NCI-H1092 (cell line): ENCODE measurements at regions not wholly inside any gene's neighbourhood (a gene's known extent, or its start where the extent isn't known, plus 50 kb on each side); places are given as distances from the start of the nearest gene placed in this dataset.
"Not testable (repeated sequence)": the region's sequence is repeated elsewhere in the genome, so short reads cannot be mapped to it uniquely, and the experiment has no call there.

Experiments used
- DNase-seq: peaks from one replicate; lab custom pipeline; 2025; lab: John Stamatoyannopoulos, UW

GRCh38 chr16:76612497-76612896 lies 335.3 kb downstream of the CNTNAP4 start:
- DNase-seq: no peak

GRCh38 chr16:76614269-76614668 lies 337.1 kb downstream of the CNTNAP4 start:
- DNase-seq: peak; percentile 58

DNA sequence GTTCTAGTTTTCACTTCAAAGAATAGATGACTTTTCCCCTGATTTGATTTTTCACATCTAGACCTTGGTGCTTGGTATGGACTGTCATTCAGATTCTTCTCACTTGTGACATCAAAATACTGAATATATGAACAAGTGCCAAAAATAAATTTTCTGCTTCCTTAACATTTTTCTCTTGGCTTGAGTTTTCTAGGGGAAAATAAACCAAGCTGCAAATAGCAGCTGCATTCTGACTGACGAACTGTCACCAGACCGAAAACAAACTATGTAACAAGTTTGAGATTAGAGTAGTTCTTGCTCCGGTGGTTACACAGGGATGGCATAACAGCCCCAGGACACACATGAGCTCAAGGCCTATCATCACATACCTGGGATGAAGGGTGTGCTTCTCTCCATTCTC lies 345.7 kb downstream of the CNTNAP4 start:
- DNase-seq: no peak

- no peak for DNase-seq
Measured at GRCh38 chr16:76634847-76635697, 357.9 kb downstream of the CNTNAP4 start.

GRCh38 chr16:76639685-76640289 lies 362.6 kb downstream of the CNTNAP4 start:
- no peak for DNase-seq

- DNase-seq: no peak
Measured at GRCh38 chr16:76650582-76650981, 373.4 kb downstream of the CNTNAP4 start.

DNA sequence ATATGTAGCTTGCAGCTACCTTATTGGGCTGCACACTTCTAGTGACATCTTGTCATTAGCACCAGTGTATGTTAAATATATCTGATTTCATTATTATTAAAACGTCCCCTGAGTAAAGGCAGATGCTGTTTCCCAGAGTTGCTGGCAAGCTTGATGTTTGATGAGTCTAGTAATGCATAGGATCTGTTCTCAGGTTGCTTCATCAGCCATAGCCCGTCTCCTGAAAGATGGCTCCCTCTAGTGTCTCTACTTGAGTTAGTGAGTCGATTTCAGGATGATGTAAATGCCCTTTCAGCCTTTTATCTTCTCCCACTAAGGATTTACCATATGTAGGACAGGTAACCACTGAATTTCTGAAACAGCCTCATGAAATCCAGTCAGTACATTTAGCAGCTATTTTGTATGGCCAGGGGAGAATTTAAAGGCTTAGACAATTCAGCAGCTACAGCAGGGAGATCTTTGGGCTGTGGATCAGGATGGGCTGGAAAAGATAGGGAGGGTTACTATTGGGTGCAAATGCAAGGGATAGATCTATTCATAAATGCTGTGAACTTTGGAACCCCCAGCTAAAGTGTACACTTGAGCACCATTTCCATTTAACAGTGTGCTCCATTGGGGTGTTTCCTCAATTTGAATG lies 376.3 kb downstream of the CNTNAP4 start:
- peak; percentile 83 for DNase-seq

GRCh38 chr16:76654088-76654820 lies 377.1 kb downstream of the CNTNAP4 start:
- DNase-seq: peak; percentile 43

DNA sequence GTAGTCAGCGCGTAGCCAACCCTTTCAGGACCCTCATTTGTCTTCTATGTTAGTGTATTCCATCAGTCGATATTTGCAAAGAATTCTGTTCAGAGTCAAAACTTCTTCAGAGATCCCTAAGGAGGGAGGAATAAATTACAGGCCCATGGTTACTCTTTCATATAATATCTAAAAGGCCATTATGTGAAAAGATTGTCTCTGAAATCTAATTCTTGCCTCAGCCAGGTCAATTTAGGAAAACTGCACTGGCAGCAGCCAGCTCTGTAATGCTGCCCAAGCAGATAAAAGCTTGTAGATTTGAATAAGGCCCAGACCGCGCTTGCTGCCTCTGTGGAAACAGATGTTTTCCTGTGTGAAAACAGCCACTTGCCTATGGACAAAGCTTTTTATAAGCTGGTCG lies 379.8 kb downstream of the CNTNAP4 start:
- no peak for DNase-seq

GRCh38 chr16:76661691-76662235 lies 384.6 kb downstream of the CNTNAP4 start:
- no peak for DNase-seq

DNA sequence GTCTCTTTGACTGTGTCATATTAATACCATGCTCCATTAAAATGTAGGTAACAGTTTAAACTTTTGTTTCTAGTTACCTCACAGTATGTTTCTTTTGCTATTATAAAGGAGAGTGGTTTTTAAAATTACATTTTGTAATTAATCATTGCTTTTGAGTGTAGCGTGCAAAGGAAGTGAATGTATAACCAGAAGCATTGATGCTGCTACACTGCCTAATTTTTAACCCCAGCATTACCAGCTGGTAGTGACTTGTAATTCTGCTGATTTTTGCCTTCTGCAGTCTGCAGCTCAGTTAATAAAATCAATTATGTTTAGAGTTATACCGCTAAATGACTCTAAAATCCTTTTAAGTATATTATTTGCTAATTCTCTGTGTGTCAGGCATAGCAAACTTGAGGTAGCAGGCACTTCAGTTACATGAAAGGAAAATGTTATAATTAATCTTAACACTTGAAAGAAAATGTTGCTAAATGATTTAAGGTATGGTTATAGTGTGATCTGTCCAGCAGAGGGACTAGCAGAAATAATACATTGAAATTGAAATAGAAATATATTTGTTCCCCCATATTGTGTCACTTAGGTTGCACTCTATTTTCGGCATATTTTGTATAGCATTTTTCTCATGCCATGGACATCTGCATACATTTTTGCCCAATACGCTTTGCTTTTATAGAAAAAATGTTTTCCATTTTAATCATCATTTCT lies 388.5 kb downstream of the CNTNAP4 start:
- no peak for DNase-seq

DNA sequence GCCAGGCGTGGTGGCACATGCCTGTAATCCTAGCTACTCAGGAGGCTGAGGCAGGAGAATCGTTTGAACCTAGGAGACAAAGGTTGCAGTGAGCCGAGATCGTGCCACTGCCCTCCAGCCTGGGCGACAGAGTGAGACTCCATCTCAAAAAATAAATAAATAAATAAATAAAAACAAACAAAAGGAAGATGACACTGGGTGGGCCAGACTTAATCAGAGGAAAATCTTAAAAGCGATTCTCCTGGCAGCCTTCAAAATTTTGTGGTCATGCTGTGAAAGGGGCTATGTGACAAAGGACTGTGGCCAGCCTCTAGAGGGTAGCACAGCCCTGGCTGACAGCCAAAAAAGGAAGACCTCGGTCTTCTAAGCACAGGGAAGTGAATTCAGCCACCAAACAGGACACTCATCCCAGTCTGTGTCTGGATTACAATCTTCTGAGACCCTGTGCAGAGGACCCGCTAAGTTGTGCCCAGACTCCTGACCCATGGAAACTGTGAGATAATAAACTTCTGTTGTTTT lies 391.1 kb downstream of the CNTNAP4 start:
- no peak for DNase-seq

DNA sequence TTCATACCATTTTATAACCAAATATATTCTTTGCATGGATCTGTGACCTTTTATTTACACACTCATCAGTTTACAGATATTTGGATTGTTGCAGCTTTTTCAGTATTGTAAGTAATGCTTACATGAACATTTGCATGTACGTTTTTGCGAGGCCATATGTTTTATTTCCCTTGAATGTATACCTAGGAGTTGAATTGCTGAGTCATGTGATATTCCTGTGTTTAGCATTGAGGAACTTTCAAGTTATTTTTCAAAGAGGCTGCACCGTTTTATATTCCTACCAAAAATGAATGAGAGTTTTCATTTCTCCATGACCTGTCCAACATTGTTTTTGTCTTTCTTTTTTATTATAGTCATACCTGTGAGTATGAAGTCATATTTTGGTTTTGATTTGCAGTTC lies 392.1 kb downstream of the CNTNAP4 start:
- no peak for DNase-seq

GRCh38 chr16:76670125-76670857 lies 393.1 kb downstream of the CNTNAP4 start:
- DNase-seq: no peak

GRCh38 chr16:76676356-76676755 lies 399.2 kb downstream of the CNTNAP4 start:
- DNase-seq: no peak

- no peak for DNase-seq
Measured at GRCh38 chr16:76681296-76681695, 404.1 kb downstream of the CNTNAP4 start.

- no peak for DNase-seq
Measured at GRCh38 chr16:76683051-76683450, 405.9 kb downstream of the CNTNAP4 start.

- DNase-seq: no peak
Measured at GRCh38 chr16:76696876-76697275, 419.7 kb downstream of the CNTNAP4 start.

DNA sequence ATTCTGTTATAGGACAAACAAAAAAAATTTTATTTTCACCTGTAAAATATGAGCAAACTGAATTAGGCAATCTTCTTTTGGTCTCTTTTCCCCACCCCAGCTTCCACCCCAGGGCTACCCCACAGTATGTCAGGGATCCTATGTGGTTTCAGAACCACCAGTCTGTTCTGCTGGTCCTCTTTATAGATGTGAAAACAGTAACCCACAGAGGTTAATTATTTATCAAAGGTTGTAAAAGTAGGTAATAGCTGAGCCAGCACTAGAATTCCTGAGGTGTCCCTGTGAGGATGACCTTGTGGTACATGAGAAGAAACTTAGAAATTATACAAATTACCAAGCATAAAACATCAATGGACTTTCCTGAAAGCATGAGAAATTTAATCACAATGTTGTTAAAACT lies 428.7 kb downstream of the CNTNAP4 start:
- no peak for DNase-seq

DNA sequence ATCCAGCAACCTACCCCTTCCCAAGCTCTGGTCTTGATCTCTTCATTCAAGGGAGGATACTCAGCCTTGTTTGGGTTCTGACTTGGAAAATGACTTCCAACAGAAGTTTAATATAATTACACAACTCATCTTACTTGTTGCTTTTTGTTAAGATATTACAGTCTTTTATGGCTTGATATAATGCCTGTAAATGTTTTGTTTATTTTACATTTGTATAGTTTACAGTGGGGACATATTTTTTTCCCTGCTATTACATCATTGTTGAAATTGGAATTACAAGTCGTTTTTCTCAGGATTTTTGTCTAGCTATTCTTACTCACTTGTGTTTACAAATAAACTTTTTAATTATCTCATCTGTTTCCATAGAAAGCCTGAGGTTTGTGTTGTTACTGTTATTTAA lies 436.0 kb downstream of the CNTNAP4 start:
- DNase-seq: no peak

DNA sequence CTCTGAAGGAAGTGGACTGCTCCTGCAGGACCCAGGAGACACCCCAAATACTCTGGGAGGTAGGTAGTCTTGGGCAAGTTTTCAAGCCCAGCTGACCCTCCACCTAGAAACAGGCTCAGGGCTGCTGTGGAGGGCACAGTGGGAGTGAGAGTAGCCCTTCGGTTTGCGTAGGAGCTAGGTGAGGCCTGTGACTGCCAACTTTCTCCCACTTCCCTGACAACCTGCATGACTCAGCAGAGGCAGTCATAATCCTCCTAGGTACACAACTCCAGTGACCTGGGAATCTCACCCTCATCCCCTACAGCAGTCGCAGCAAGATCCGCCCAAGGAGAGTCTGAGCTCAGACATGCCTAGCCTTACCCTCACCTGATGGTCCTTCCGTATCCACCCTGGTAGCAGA lies 439.1 kb downstream of the CNTNAP4 start:
- DNase-seq: not testable (repeated sequence)
